Liver (tissue), 3 donors: ENCODE measurements at regions not wholly inside any gene's neighbourhood (a gene's known extent, or its start where the extent isn't known, plus 50 kb on each side); places are given as distances from the start of the nearest gene placed in this dataset.
"Not testable (repeated sequence)": the region's sequence is repeated elsewhere in the genome, so short reads cannot be mapped to it uniquely, and the experiment has no call there.

Source experiments
- CTCF ChIP-seq: fragments of 150-350 bp; IDR thresholded peaks from 2 replicates; pipeline ENCODE4 v1.5.1; 2017; ENCODE audit warnings: improper control_type of control experiment, low read depth, low read length; ENCODE audit not compliant: missing input control
- FOXA1 ChIP-seq: IDR thresholded peaks from 2 replicates; pipeline ENCODE4 v1.6.1; 2016; ENCODE audit warnings: antibody characterized with exemption
- JUND ChIP-seq, 2 donors: IDR thresholded peaks; 2 replicates each; pipeline ENCODE4 v1.6.1; 2016; ENCODE audit warnings: antibody characterized with exemption in 2 of 2
- RXRA ChIP-seq, 2 donors: IDR thresholded peaks; 2 replicates each; pipeline ENCODE4 v1.6.1; 2017 to 2018; ENCODE audit warnings: antibody characterized with exemption in 2 of 2, mild to moderate bottlenecking in 1 of 2
- TAF1 ChIP-seq: conservative IDR thresholded peaks from 2 replicates; pipeline ENCODE4 v1.6.1; 2016; ENCODE audit warnings: antibody characterized with exemption, mild to moderate bottlenecking
- YY1 ChIP-seq: IDR thresholded peaks from 2 replicates; pipeline ENCODE4 v1.6.1; 2016; ENCODE audit warnings: antibody characterized with exemption, mild to moderate bottlenecking
- ZBTB33 ChIP-seq: IDR thresholded peaks from 2 replicates; pipeline ENCODE4 v1.6.1; 2016; ENCODE audit warnings: antibody characterized with exemption
- donor health status: healthy.
- donor health status: healthy.

GRCh38 chr10:100638969-100639368 lies 103.2 kb downstream of the HIF1AN start:
- not testable (repeated sequence) for TF ChIP-seq CTCF; FOXA1; JUND (IDR thresholded peaks at IDR 0.05); TAF1; ZBTB33; RXRA (IDR thresholded peaks at IDR 0.05); YY1
